DOHH2 (cell line): ENCODE measurements at regions not wholly inside any gene's neighbourhood (a gene's known extent, or its start where the extent isn't known, plus 50 kb on each side); places are given as distances from the start of the nearest gene placed in this dataset.

Experiments used
- CTCF ChIP-seq: fragments of 200-600 bp; sonication (generic); IDR thresholded peaks from one replicate; pipeline ENCODE4 v1.5.1; 2014; ENCODE audit warnings: antibody characterized with exemption, mild to moderate bottlenecking, low read depth, low read length; ENCODE audit not compliant: poor library complexity, severe bottlenecking
- EZH2phosphoT487 ChIP-seq: fragments of 200-600 bp; sonication (generic); IDR thresholded peaks from 2 replicates; pipeline ENCODE4 v1.6.1; 2017; ENCODE audit warnings: borderline replicate concordance, mild to moderate bottlenecking, antibody characterized with exemption, low read length, moderate library complexity, mixed read lengths

- TF ChIP-seq CTCF: peak; percentile 32
- no peak for TF ChIP-seq EZH2phosphoT487
Measured at GRCh38 chr1:90614872-90615271, 102.2 kb downstream of the BARHL2 start.
